Progenitor cell of endocrine pancreas (in vitro differentiated cells): ENCODE measurements at regions not wholly inside any gene's neighbourhood (a gene's known extent, or its start where the extent isn't known, plus 50 kb on each side); places are given as distances from the start of the nearest gene placed in this dataset.
"Not testable (repeated sequence)": the region's sequence is repeated elsewhere in the genome, so short reads cannot be mapped to it uniquely, and the experiment has no call there.

ENCODE experiments used
- DNase-seq: peaks from one replicate; pipeline ENCODE4 v3.0.0; 2021; ENCODE audit warnings: low spot score; ENCODE audit not compliant: unreplicated experiment
- H3K27ac Mint-ChIP-seq: 2 replicates; pipeline ENCODE4 v1.8.0; 2021; ENCODE audit warnings: mild to moderate bottlenecking, moderate library complexity, mixed read lengths
- H3K27me3 Mint-ChIP-seq: 2 replicates; pipeline ENCODE4 v1.8.0; 2021; ENCODE audit warnings: mixed read lengths
- H3K36me3 Mint-ChIP-seq: 2 replicates; pipeline ENCODE4 v1.8.0; 2022; ENCODE audit warnings: mixed read lengths; ENCODE audit not compliant: insufficient read depth
- H3K4me1 Mint-ChIP-seq: 2 replicates; pipeline ENCODE4 v1.8.0; 2021; ENCODE audit warnings: low read depth, mixed read lengths
- H3K4me3 Mint-ChIP-seq: 2 replicates; pipeline ENCODE4 v1.8.0; 2021; ENCODE audit warnings: low read depth, mild to moderate bottlenecking, moderate library complexity, mixed read lengths
- H3K9me3 Mint-ChIP-seq: 2 replicates; pipeline ENCODE4 v1.8.0; 2021; ENCODE audit warnings: low read depth, mixed read lengths

DNA sequence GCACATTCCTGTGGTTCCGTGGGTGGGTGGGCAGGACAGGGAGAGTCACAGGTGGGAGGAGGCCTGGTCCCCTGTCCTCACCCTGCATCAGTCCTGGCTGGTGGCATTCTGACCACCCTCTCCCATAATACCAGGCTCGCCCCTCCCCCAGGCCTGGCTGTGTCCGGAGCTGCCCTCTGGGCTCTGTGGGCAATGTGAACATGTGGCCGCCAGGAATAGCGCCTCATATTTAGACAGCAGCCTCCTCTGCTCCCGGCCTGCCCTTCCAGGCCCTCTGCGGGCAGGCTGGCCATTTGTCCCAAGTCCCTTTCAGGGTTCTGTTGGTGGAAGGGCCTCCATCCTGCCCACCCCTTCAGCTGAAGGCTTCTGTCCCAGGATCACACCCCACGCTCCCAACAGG lies 4482.2 kb upstream of the TPTE start:
- not testable (repeated sequence) for H3K27me3 Mint-ChIP-seq, H3K9me3 Mint-ChIP-seq, H3K4me1 Mint-ChIP-seq

DNA sequence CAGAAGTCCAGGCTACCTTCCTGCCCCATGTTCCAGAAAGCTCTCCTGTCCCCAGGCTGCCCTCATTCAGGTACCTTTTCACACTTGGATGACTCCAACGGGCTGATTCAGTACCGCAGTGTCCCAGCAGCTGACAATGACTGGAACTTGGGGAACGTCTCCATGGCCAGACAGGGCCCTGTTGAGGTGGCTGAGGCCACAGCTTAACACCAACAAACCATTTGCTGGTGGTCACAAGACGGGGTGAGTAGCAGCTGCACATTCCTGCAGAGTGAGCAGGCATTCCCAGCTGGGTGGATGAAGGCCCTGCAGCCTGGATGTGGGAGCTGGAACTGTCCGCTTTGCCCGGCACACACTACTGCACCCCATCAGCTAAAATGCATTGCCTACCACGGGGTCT lies 4481.3 kb upstream of the TPTE start:
- H3K36me3 Mint-ChIP-seq, H3K4me1 Mint-ChIP-seq, H3K27me3 Mint-ChIP-seq, H3K27ac Mint-ChIP-seq, H3K4me3 Mint-ChIP-seq, H3K9me3 Mint-ChIP-seq, DNase-seq: not testable (repeated sequence)

More for the DNA sequence above, 4482.2 kb upstream of the TPTE start:
- not testable (repeated sequence) for H3K4me3 Mint-ChIP-seq, H3K27ac Mint-ChIP-seq, DNase-seq, H3K36me3 Mint-ChIP-seq

DNA sequence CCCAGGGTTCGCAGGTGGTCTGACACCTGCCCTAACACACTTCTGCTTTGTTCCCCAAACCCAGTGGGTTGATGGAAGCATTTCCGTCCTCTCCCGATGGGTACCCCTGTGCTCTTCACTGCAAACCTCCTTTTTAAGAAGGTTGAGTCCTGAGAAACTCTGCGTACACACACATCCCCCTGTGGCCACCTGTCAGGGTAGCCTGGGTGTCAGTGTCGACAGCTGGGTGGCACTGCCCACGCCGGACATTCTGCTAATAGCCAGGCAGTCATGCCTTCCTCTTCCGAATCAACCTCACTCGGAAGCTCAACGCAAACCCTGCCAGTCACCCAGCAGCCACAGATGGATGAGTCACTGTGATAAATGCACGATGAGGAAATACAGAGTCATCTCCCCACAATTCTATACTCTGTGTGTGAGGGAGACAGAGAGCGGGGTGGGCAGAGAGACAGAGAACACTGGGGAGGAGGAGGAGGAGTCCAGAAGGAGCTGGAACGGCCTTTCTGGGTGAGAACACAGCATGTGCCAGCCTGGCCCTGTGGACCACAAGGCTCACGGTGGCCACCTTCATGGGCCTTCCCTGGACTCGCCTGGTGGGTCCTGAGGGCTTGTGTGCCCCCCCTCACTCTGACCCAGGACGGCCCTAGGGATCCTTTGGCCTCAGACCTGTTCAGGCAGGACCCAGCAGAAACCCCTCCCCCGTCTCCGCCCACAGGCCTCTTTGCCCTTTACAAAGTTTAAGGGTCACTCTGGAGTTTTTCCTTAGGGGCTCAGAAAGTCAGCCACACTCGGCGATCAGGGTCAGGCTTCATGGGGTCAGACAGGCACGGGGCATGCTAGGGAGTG lies 4477.7 kb upstream of the TPTE start:
- H3K27ac Mint-ChIP-seq, H3K4me1 Mint-ChIP-seq, H3K36me3 Mint-ChIP-seq, H3K4me3 Mint-ChIP-seq, H3K9me3 Mint-ChIP-seq, DNase-seq, H3K27me3 Mint-ChIP-seq: not testable (repeated sequence)

DNA sequence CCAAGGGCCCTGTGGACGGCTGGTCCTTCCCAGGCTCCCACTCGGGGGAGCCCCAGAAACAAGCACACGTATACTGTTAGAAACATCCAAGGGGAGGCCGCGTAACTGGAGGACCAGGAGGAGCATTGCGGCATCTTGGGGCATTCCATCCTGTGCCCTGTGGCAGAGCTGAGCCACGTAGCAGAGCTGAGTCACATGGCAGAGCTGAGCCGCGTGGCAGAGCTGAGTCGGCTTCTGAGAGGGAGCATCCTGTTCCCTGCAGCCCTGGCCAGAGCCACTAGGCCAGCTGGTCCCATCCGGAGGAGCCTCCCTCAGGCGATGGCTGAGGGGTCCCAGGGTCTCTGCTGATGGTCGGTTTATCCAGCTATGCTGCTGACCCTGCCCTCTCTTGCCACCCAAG lies 4476.7 kb upstream of the TPTE start:
- H3K9me3 Mint-ChIP-seq, H3K36me3 Mint-ChIP-seq, H3K4me1 Mint-ChIP-seq, H3K4me3 Mint-ChIP-seq, H3K27ac Mint-ChIP-seq, H3K27me3 Mint-ChIP-seq, DNase-seq: not testable (repeated sequence)

DNA sequence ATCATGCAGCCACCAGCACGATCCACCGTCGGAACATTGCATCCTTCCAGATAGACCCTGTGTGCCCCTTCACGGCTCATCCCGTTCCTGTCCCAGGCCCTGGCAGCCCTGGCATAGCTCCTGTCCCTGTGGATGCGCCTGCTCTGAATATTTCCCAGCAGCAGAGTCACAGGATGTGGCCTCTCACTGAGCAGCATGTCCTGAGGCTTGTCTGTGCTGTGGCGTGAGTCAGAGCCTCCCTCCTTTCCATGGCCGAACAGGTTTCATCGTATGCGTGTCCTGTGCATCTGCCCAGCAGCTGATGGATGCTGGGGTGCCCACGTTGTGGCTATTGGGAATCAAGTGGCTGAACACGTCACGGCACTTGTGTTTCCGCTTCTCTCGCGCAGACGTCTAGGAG lies 4471.5 kb upstream of the TPTE start:
- not testable (repeated sequence) for H3K9me3 Mint-ChIP-seq, H3K27ac Mint-ChIP-seq, H3K4me1 Mint-ChIP-seq, DNase-seq, H3K36me3 Mint-ChIP-seq, H3K4me3 Mint-ChIP-seq, H3K27me3 Mint-ChIP-seq

DNA sequence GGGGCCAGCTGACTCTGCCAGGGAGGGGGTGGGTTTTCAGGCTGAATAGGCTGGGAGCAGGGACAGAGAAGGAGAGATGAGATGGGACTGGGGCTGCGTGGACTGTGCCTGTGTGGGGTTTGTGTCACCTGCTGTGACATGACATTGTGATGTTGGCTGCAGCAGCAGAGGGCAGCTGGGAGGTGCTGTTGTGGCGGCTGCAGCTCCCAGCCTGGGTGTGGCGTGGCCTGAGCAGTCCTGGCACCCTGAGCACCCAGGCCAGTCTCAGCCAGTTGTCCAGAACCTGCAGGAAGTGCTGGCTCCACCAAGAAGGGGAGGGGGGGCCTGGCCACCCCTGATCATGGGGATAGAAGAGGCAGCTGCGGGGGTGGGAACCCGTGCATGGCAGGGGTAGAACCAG lies 4469.3 kb upstream of the TPTE start:
- H3K9me3 Mint-ChIP-seq, H3K4me3 Mint-ChIP-seq, H3K27ac Mint-ChIP-seq, H3K36me3 Mint-ChIP-seq, H3K27me3 Mint-ChIP-seq, DNase-seq, H3K4me1 Mint-ChIP-seq: not testable (repeated sequence)

DNA sequence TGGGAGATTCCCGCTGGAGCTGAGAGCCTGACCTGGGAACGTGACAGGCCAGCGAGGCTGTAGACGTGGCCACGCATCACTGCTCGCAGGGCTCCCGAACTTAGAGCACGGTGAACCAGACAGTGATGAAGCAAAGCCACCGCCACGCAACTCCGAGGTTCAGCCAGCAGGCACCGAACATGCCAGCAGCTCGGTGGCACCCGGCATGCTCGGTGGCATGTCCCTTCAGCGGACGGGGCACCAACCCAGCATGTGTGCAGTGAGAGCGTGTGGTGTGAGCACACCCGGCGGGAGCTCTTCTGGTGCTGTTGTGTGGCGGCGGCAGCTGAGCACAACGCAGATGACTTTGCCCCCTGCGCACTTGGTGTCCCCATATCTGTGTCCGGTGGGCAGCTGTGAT lies 4468.2 kb upstream of the TPTE start:
- not testable (repeated sequence) for H3K36me3 Mint-ChIP-seq, DNase-seq, H3K9me3 Mint-ChIP-seq, H3K4me1 Mint-ChIP-seq, H3K27me3 Mint-ChIP-seq, H3K4me3 Mint-ChIP-seq, H3K27ac Mint-ChIP-seq

DNA sequence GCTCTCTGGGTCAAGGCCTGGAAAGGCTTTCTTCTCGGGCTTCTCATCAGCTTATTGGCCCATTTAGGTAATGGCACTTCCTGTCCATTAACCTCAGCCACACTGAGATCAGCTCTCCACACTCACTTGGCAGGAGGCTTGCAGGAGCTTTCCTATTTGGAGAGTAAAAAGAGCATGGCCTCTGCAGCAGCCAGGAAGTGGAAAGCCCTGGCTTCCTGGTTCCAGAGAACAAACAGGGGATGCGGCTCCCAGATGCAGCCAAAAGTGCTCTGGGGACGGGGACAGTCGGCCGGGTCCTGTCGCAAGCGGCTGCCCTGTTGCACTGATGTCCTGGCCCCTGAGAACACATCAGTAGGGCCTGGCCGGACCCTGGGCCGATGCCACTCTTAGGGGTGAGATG lies 4462.4 kb upstream of the TPTE start:
- H3K27me3 Mint-ChIP-seq, H3K36me3 Mint-ChIP-seq, H3K27ac Mint-ChIP-seq, DNase-seq, H3K9me3 Mint-ChIP-seq, H3K4me1 Mint-ChIP-seq, H3K4me3 Mint-ChIP-seq: not testable (repeated sequence)

DNA sequence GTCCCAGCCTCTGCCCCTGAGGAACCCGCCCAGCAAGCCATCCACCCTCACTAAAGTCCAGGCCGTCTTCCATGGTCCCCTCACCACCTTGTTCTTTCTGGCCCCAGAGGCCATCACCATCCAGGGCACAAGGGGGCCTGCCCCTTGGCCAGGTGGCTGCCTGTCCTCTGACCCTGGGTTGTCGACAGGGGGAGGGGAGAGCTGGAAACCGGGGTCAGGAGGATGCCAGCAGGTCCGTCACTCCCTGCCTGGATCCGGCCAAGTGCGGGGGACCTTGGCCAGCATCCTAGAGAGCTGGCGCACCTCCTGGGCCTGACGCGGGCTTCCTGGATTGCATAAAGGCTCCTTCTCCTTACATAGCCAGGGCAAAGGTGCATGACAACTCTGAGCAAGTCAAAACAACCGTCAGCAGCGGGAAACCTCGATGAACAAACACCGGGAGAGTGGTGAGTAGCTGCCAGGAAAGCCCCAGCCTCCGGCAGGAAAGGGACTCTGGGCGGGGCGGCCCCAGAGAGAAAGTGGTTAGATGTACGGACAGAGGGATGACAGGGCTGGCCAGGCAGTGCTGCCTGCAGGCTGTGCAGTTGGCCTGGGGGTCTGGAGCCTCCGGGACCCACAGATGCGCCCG lies 4461.2 kb upstream of the TPTE start:
- not testable (repeated sequence) for H3K27ac Mint-ChIP-seq, H3K9me3 Mint-ChIP-seq, DNase-seq, H3K4me3 Mint-ChIP-seq, H3K27me3 Mint-ChIP-seq, H3K36me3 Mint-ChIP-seq, H3K4me1 Mint-ChIP-seq

DNA sequence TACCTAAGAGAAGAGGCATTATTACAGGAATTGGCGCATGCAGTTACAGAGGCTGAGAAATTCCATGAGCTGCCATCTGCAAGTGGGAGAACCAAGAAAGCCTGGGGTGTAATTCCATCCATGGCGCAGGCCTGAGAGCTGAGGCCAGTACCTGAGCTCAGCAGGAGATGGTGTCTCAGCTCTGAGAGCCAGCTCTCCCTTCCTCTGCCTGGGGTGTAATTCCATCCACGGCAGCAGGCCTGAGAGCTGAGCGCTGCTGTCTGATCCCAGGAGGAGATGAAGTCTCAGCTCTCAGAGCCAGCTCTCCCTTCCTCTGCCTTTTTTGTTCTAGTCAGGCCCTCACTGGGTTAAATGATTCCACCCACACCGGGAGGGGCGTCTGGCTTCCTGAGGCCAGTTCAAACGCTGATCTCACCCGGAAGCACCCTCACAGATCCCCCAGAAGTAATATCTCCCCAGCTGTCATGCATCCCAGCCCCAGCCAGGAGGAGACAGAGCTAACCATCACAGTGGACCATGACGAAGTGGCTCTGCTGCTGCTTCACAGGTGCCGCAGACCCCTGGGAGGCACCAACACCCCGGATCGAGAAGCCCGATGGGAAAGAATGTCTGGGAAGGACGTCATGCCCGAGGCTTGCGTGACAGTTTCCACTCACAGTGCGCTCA lies 4454.9 kb upstream of the TPTE start:
- not testable (repeated sequence) for H3K4me1 Mint-ChIP-seq, H3K36me3 Mint-ChIP-seq, H3K27ac Mint-ChIP-seq

DNA sequence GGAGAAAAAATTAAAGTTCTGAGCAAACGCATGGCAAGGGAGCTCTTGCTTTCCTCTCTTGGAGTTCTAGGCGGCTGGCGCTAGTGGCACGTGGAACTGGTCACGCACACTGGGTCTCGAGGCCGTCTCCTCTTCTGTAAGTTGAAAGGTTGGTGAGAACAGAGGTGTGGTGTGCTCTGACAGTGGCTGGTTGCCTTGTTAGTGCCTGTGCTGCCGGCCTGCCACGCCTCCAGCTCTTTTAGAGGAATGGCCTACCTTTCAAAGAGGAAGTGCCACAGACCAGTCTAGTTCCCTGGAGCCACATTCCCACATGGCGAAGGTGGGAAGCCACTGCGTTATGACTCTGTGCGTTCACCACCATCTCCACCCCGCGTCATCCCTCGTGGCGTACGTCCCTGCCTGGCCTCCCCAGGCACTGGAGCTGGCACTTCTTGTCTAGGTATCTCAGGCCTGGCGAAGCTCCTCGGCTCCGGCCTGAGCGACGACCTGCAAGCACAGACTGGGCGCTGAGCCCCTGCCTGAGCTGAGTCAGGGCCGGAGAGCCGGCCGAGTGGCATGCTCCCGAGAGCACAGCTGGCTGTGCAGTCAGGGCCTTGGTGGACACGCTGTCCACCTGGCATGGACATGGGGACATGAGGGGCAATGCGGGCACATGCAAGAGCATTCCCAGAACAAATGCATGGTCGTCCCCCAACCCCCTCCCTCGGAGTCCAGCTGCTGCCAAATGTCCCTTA lies 4453.1 kb upstream of the TPTE start:
- not testable (repeated sequence) for DNase-seq, H3K27ac Mint-ChIP-seq, H3K36me3 Mint-ChIP-seq, H3K9me3 Mint-ChIP-seq, H3K4me3 Mint-ChIP-seq, H3K4me1 Mint-ChIP-seq, H3K27me3 Mint-ChIP-seq

More for the DNA sequence above, 4454.9 kb upstream of the TPTE start:
- not testable (repeated sequence) for H3K27me3 Mint-ChIP-seq, DNase-seq, H3K9me3 Mint-ChIP-seq, H3K4me3 Mint-ChIP-seq

DNA sequence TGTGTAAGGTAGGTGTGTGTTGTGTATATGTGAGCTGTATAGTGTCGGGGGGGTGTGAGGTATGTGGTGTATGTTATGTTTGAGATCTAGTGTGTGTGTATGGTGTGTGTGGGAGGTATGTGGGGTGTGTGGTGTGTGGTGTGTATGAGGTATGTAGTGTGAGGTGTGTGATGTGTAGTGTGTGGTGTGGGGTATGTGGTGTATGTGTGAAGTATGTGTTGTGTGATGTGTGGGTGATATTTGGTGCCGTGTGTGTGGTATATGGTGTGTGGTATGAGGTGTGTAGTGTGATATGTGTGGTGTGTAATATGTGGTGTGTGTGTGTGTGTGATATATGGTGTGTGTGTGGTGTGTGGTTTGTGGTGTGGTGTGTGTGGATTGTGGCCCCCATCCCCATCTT lies 4451.2 kb upstream of the TPTE start:
- DNase-seq, H3K27me3 Mint-ChIP-seq, H3K4me1 Mint-ChIP-seq, H3K27ac Mint-ChIP-seq, H3K4me3 Mint-ChIP-seq, H3K36me3 Mint-ChIP-seq, H3K9me3 Mint-ChIP-seq: not testable (repeated sequence)

DNA sequence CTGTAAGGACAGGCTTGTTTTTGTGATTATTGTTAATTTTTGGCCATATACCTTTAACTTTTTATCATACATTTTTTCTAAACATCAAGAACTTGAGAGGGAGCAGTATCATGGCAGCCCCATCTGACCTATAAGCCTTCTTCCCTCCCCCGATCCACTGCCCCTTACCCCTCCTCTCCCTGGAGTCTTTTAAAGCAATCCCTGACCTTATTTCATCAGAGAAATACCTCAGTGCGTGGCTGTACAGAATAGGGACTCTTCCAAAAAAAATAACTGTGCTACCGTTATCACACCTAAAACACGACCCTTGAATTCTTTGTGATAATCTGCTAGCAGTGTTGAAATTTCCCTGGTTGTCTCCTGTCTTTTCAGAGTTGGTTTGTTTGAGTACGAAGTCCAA lies 4448.7 kb upstream of the TPTE start:
- H3K4me1 Mint-ChIP-seq, H3K27me3 Mint-ChIP-seq, H3K9me3 Mint-ChIP-seq, H3K4me3 Mint-ChIP-seq, H3K27ac Mint-ChIP-seq, H3K36me3 Mint-ChIP-seq, DNase-seq: not testable (repeated sequence)
